ENCODE measurements at regions not wholly inside any gene's neighbourhood (a gene's known extent, or its start where the extent isn't known, plus 50 kb on each side); places are given as distances from the start of the nearest gene placed in this dataset.

DNA sequence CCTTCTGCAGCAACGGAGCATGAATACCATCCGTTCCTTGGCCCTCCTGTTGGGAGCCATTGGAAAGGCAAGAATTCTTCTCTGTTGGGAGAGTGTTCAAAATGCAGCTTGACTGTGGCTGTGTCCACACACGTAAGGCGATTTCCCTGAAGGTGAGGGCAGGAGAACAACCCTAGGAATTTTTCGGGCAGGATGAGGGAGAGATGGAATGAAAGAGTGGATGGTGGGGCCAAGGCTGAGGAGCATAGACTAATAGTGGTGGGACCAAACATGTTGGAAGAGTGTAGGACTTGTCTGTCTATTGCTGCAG lies 924.9 kb downstream of the TBC1D22A start:
- no peak for DNase-seq (ENCODE audit: low read depth)

DNA sequence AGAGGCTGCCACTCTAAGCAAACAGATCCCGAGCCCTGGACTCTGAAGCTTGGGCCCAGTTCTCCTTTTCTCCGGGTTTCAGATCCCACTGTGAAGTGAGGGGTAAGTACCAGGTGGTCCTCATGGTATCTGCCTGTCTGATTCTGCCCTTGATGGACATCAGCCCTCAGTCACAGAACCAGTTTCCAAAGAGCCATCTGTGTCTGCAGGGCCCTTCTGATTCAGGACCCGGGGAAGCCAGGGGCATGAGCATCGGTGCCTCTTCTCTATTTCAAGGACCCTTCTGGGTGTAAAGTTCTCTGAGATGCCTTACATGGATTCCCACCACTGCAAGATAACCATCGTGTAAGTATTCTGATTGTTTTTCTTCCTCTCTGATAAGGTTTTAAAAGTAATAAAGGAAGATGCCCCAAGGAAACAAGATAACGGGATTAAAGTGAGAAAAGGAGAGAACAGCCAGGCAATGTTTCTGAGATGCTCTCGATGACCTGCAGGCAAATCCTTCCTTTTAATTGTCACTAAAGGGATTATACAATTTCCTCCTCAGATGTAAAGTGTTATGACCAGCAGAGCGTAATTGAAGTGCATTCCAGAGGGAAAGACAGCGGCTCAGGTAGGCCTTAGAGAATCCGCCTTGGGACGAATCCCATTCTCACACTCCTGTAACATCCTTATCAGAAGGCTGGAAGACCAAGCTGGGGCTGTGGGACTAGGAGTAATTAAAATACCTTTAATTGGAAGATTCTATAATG lies 924.3 kb downstream of the TBC1D22A start:
- DNase-seq (ENCODE audit: low read depth): no peak

DNA sequence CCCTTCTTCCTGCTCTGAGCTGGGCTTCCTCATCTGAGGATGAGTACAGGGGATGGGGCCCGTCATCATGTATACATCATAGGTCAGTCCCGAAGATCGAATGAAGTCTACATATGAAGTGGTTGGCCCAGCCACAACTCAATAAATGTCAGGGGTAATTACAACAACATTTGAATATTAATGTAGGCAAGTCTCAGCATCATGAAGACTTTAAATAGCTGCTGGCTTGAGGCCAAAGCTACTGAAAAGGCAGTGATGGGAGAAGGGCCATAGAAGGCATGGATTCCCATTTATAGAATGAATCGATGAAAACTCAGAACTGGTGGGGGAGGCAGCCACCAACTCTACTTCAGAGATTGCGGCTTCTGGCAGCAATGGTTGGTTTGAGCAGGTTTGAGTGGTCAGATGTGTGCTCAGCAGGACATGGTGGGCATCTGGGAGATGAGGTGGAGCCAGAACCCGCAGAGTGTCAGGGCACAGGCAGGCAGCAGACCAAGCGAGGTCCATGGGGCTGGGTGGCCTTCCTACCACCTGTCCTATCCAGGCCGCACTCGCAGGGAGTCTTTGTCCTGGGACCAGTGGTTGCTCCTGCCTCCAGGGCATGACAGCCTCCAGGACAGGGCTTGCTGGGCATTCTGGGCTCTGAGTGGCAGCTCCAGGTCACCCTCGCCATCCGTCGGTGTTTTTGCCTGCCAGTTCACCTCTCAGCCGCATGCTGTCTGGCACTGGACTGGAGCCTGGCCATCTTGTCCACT lies 919.1 kb downstream of the TBC1D22A start:
- no peak for DNase-seq (ENCODE audit: low read depth)

DNA sequence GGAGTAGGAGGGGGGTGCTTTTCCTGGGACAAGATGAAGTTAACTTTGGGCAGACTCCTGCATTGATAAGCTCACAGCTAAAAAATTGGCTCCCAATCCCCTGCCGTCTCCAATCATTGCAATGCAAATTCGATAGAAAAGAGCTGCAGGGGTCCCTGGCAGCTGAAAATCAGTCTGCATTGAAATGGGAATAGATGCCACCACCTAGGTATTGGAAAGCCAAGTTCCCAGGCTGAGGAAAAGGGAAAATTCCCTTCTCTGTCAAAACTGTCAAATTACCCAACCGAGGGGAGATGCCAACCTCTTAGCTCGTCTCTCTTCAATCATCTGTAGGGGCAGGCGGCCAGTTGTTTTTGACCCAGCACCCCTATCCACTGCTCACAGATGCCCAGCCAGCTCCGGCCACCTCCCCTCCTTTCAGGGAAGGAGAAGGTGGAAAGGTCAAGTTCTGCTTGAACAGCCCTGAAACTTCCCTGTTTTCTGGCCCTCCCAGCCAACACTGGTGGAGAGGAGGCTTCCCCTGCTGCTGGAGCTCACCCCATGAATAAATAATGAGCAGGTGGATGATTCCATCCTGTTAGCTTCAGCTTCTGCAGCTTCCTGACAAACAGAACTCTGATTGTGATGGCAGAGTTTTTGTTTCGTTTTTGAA lies 916.3 kb downstream of the TBC1D22A start:
- no peak for DNase-seq (ENCODE audit: low read depth)

DNA sequence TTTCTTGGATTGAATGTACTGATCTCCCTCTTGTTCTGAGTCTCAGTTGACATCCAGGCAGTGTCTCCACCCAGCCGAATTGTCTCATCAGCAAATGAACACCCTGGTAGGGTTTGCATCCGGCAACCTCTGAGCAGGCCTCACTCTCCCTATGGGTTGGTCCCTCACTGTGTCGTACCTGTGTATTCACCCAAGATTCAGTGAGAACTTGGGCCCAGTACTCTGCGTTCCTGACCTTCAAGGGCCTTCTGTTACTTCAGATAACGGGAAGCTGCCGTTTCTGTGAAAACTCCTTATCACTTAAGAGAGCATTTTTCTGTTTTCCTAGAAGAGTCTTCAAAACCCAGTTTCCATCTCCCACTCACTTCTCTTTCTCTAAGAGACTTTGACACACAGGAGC lies 915.6 kb downstream of the TBC1D22A start:
- DNase-seq (ENCODE audit: low read depth): no peak

DNA sequence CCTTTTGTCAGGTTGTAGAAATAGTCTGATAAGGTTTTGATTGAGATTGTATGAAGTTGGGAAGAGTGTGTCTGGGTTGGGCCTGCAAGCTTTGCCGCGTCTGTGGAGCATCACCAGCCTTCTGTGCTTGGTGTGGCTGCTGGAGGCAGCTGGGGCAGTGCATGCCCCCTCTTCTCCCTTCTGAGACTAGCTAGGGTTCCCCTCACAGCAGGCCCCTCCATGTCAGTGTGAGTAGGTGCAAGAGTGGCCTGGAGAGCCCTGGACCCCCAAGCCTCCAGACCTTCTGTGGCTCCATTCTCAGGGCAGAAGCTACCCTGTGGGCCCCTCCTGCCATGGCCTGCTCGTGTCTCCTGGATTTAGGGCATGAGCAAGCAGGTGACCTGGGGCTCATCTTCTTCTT lies 914.2 kb downstream of the TBC1D22A start:
- no peak for DNase-seq (ENCODE audit: low read depth)

DNA sequence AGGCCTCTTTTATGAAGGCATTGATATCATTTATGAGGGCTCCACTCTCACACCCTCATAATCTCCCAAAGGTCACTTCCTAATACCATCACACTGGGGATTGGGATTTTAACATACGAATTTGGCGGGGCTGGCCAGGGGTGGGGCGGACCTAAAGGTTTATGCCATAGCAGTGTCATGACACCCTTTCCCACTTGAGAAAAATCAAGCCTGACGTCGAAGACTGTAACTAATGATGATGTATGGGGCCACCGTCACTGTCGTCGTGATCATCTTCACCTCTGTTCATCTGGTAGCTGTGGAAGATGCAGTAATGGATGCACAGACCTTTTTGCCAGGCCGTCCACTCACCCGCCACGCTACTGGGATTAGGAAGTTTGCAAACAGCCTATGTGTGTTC lies 912.1 kb downstream of the TBC1D22A start:
- DNase-seq (ENCODE audit: low read depth): no peak

DNA sequence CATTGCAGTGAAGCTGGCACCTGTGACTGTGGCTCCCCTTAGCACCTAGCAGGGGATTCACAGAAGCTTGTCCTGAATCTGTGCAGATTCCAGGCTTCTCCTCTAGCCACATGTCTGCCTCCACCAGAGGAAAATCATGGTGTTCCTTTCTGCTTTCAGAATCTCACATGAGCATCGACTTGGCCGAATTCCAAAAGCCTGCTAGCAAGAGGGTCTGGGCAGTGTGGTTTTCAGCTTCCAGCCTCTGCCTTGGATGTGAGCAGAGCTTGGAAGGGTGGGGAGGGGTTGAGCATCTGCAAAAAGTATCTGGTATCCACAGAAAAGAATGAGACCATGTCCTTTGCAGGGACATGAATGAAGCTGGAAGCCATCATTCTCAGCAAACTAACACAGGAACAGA lies 911.1 kb downstream of the TBC1D22A start:
- DNase-seq (ENCODE audit: low read depth): no peak

DNA sequence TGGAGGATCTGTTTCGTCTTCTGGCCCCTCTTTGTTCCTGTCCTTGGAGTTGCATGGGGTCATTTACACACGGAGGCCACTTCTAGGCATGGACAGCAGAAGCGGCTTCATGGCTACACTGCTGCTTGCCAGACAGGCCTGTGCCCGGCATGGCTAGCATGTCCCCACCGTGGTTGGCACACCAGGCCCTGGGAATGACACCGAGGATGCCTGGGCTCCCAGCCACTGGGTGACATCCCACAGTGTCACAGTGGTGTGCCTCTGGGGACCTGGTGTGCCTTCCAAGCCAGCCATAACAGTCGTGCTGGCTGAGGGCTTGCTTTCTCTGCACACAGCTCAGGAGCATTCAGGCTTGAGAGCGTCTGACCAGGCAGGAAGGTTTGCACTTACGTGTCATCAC lies 910.1 kb downstream of the TBC1D22A start:
- no peak for DNase-seq (ENCODE audit: low read depth)

DNA sequence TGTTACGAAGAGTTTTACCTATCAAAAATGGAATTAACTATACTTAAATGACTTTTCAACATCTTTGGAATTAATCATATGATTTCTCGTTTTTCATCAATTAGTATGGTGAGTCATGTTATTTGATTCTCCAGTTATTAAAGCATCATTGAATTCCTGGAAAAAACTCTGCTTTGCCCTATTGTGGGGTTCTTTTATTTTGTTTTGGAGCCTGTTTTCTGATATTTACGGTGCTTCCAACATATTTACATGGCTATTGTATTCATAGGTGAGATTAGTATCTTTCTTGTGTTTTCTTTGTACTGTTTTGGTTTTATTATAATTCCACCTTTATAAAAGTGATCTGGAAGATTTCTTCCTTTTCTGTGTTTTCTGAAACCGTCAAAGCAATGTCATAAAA lies 902.7 kb downstream of the TBC1D22A start:
- DNase-seq (ENCODE audit: low read depth): no peak

DNA sequence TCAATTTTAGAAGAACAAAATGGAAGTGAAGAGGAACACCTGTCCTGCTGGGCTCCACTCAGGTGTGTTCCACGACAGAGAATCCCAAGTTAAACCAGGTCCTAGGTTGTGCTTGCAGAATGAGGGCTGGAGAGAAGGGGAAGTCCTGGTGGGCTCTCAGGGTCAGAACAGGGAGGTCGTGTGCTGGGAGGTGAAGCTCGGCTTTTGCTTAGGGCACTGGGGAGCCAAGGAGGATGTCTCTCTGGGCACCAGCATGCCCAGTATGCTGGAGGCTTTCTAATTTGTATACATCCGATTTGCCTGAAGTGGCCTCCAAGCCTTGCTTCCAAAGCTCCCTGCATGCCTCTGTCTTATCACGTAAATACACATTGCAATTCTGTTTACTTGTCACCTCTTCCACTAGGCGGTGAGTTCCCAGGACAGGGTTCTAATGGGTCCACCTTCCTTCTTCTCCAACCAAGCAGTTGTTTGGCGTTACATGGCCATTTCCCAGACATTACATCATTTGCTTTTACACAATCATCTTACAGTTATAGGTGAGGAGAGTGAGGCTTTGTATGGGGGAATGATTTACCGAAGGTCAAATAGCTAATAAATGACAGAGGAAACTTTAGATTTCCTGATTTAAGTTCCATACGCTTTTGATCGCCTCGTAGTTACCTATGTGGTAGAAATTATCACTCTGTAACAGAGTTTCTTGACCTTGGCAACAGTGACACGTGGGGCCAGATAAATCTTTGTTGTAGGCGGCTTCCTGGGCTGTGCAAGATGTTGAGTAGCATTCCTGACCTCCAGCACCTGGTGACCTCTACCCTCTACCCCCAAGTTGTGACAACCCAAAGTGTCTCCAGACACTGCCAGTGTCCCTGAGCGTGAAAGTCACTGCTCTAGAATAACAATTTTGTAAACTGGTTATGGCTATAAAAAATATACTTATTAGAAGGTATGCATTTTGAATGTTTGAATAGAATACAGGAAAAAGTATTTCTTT lies 901.5 kb downstream of the TBC1D22A start:
- DNase-seq (ENCODE audit: low read depth): no peak

DNA sequence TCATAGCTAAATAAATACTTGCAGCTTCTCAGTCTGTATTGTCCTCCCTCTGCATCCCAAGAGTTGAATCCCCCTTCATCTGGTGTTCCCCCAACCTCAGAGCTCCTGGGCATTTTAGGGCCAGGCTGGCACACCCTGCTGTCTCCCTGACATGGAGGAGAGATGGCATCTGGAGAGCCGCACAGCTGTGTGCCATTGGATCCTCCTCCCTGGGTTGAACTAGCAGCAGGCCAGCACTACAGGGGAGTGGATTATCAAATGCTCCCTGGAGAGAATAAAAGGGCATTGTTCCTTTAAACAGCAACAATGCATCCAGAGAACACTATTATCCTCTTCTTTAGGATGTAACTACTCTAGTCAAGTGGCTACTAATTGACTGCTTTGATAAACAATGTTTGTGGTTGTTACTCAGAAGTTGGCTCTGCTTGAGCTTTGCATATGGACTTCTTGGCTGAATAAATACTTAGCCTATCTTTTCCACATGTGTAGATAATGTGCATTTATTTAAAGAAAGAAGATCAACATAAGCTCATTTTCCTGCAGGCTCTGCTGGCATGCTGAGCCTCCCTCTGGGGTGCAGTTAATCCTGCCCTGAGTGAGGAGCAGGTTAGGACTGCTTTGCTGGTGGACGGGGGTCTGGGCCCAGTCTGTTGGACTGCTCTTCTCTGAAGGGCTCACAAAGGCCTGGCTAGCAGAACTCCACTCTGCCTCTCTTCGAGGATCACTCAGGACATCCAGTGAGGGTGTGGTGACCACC lies 897.2 kb downstream of the TBC1D22A start:
- no peak for DNase-seq (ENCODE audit: low read depth)

DNA sequence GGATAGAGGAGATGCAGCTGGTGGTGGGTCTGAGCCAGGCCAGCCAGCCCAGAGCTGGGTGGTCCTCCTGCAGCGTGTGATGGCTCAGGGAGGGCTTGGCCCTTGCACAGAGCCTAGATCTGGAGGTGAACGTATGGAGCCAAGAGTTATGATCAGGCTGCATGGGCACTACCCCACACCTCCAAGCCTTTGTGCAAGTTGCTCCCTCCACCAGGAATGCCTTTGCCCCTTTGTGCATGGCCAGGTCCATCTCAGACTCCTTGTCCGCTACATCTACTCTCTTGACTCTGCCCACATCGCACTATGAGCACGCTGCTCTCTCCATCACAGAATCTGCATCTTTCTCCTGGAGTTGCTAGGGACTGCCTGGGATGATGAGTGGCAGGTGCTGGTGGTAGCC lies 895.7 kb downstream of the TBC1D22A start:
- no peak for DNase-seq (ENCODE audit: low read depth)

DNA sequence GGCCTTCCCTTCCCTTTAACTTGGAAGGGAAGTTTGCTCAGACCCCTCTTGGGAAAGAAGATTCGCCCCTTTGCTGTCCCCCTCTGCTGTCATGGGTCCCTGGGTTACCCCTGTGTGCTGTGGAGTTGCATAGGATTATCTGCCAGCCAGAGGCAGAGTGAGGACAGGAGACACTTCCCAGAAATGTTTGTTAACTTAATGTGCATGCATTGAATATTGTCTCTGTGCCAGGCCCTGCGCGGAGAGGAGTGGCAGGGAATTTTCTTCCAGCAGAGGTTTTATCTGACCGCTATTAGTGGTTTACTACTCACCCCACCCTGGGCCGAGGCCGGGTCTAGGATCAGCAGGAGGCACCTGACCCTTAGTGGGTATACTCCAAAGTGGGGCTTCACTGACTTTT lies 894.8 kb downstream of the TBC1D22A start:
- no peak for DNase-seq (ENCODE audit: low read depth)

DNA sequence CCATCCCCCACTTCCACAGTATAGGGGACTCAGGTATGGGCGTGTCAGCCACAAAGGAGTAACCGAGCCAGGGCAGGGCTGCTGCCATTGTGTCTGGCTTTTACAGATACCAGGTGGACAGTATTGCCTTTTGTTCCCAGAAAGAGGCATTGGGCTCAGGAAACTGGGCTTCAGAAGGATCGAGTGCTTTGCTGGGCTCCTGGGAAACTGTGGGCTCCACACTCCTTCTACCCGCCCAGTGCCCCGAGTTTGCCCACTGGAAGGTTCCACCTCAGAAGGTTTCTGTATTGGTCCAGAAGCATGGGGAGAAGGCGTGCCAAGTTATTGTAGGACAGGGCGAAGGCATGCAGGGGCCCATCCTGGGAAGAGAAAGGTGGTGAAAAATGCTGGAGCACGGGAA lies 894.4 kb downstream of the TBC1D22A start:
- no peak for DNase-seq (ENCODE audit: low read depth)

DNA sequence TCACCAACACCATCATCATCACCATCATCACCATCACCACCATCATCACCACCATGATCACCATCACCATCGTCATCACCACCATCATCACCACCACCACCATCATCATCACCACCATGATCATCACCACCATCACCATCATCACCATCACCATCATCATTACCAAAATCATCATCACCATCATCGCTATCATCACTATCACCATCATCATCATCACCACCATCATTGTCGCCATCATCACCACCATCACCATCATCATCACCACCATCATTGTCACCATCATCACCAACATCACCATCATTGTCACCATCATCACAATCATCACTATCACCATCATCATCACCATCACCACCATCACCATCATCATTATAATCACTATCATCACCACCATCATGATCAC lies 893.5 kb downstream of the TBC1D22A start:
- no peak for DNase-seq (ENCODE audit: low read depth)

DNA sequence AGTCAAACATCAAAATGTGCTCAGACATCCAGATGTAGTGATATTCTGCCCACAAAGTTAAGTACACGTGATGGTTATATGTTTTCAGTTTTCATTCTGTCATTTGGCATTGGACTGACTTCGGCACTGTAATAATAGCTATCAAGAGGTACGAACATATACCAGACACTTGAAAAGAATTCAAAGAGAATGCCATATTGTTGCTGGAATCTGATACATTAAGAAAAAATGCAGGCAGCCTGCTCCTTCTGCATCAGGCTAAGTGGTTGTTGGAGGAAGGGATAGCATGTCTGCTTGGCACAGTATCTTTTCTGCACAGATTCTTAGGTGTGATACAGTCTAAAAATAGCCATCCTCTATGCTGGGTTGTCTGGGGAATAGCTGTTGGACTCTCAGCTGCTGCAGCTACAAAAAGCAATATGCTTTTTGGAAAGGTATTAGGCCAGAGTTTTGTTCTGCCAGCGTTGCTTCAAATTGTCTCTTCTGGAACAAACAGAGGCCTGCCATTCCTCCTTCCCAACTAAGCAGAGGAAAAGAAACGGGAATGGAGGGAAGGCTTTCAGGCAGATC lies 892.6 kb downstream of the TBC1D22A start:
- no peak for DNase-seq (ENCODE audit: low read depth)

DNA sequence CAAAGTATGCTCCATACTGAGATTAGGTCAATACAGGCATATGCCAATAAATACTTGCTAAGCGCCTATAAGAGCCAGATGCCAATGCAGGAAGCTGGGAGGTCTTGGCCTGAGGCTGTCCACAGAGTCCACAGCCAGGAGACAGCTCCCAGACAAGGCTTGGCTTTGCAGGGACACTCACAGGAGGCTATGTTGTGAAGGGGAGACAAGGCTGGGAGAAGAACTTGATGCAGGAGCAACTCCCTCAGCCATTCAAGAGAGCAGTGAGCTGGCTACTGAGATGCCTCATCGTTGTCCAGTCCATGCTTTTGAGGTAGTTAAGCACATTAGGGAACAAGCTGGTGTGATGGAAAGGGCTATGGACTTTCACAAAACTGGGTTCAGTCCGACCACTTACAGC lies 891.5 kb downstream of the TBC1D22A start:
- DNase-seq (ENCODE audit: low read depth): no peak

DNA sequence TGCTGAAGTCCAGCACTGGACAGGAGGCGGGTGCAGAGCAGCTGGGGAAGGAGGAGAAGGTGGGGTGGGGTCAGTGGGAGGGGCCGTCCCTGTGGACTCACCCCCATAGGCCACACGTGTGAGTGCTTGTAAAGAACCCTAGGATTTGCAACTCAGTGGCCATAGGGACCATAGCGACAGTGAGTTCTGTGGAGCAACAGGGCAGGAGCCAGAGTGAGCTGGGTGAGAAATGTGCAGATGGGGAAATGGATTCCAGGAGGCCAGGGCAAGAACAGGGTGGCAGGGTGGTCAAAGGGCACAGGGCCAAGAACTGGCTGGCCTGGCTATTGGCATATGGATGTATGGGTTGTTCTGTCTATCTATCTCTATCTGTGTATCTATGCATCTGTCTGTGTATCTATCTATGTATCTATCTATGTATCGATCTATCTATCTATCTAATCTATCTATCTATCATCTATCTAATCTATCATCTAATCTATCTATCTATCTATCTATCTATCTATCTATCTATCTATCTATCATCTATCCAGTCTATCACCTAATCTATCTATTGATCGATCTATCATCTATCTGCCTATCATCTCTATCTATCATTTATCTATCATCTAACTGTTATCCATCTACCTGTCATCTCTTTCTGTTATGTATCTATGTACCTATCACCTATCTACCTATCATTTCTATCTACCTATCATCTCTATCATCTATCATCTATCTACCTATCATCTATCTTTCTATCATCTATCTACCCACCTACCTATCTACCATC lies 889.0 kb downstream of the TBC1D22A start:
- no peak for DNase-seq (ENCODE audit: low read depth)

DNA sequence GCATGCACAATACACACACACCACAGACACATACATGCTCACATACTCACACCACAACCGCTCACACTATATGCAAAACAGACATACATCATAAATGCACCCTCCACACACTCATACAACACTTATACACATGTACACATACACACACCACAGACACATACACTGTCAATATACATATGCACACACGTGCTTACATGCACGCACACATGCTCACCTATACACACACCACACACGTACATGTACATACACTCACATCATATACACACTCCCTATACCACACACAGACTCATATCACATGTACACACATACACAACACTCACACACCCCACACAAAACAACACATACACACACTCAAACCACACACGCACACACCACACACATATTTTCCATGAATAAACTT lies 885.3 kb downstream of the TBC1D22A start:
- no peak for DNase-seq (ENCODE audit: low read depth)
